Stimulated activated naive CD8-positive, alpha-beta T cell treated with anti-CD3 and anti-CD28 coated beads, Interleukin-15, Interleukin-2, amounts not matched to agents 100 U/mL and 50 U/mL, for 24 hours (primary cell): ENCODE measurements at regions not wholly inside any gene's neighbourhood (a gene's known extent, or its start where the extent isn't known, plus 50 kb on each side); places are given as distances from the start of the nearest gene placed in this dataset.

Experiments
- ATAC-seq: fragments of 150-1000 bp; cut with Tn5 transposase; one replicate; pipeline ENCODE4 v1.10.0; 2021
- DNase-seq: peaks from one replicate; pipeline ENCODE4 v3.0.0; 2021

DNA sequence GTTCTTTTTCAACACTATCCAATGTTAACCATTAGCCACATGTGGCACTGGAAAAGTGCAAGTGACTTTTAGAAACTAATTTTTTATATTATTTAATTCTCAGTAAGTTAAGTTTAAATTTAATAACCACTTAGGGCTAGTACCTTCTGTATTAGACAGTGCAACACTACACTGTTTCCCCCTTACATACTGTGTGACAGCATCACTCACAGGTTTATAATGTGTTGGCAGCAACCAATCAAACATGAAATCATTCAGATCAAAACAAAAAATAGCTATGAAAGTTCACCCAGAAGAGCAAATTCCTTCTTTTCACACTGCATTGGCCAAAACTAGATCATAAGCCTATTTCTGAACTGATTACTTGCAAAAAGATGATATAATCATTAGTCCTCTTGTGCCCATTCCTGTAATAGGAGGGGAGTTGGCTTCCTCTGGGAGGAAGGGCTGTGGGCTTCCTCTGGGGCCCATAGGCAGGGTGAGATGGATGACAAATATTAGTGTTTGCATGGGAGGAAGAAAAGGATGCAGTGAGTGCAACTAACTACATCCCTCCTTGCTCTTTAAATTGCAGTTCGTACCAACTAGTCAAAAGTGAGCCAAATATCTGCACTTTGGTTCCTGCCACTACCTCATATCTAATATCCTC is 708.1 kb upstream of the RGMB start:
- DNase-seq (no peak), ATAC-seq (no peak)

DNA sequence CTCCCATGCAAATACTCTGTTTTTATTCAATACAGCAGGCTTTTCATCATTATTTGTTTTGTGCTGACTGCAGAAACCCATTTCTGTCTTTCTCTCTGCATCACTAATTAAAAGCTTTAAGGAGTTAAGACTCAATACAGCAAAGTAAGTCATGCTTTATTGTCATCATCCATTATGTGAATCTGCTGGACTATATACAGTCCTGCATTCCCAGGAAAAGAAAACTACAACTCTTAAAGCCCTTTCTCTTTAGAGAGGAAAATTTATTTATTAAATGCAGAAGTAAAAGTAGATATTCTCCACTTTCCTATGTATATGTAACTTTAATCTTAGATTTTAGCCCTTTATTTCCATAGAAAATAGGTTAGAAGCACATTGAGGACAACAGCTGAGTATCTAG is 706.6 kb upstream of the RGMB start:
- no peak for ATAC-seq

DNA sequence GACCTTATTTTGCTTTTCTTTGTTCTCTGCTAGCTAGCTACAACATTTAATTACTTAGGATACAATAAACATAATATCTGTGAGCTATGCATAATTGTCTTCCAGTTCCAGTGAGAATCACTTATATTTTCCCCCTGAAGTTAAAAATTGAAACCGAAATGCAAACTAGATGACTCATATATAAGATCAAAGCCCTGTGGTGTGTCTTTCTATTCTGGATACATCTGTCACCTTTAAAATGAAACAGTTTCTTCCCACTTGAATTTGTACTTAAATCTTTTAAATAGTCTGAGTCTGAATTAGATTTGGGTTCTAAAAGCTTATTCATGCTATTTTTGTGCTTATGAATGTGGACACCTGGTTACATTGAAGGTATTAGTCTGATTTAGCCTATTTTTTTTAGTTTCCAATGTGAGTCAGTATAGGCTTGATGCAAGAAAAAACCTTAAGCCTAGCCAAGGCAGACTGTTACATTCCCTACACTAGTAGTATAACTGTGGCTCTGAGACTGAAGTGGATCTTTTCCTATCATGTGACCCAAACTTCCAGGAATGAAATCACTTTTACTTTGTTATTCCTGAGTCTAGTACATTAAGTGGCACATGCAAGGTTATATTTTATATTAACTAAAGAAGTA is 703.5 kb upstream of the RGMB start:
- ATAC-seq = peak; percentile 55

More for the DNA sequence above, 706.6 kb upstream of the RGMB start:
- DNase-seq = no peak

GRCh38 chr5:98072921-98073320 is 700.5 kb upstream of the RGMB start:
- DNase-seq (no peak), ATAC-seq (no peak)

More for the DNA sequence above, 703.5 kb upstream of the RGMB start:
- DNase-seq = no peak

DNA sequence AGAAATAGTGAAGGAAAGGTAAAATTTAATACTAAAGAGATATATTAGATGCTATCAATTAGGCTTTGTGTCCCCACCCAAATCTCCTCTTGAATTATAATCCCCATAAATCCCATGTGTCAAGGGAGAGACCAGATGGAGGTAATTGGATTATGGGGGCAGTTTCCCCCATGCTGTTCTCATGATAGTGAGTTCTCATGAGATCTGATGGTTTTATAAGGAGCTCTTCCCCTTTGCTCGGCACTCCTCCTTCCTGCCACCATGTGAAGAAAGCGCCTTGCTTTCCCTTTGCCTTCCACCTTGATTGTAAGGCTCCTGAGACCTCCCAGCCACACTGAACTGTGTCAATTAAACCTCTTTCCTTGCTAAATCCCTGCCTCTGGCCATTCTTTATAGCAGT is 697.0 kb upstream of the RGMB start:
- ATAC-seq (no peak), DNase-seq (no peak)

DNA sequence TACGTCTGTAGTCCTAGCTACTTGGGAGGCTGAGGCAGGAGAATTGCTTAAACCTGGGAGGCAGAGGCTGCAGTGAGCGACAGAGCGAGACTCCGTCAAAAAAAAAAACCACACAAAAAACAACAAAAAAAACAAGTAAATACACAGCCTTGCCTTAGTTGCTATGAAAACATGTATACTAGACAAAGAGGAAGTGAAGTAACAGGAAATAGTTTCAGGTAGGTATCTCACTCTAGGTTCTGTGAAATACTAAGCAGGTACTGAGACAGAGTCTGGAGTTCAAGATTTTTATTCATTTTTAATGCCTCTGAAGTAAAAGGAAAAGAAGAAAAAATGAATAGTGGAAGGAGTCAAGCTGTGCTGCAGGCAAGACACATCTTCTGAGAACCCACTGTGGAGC is 687.9 kb upstream of the RGMB start:
- DNase-seq (no peak), ATAC-seq (no peak)

DNA sequence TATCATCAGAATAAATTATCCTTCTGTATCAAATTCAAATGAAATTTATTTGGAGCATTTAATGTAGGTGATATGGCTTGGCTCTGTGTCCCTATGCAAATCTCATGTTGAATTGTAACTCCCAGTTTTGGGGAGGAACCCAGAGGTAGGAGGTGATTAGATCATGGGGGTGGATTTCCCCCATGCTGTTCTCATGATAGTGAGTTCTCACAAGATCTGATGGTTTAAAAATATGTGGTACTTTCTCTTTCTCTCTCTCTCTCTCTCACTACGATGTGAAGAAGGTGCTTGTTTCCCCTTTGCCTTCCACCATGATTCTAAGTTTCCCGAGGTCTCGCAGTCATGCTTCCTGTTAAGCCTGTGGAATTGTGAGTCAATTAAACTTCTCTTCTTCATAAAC is 678.4 kb upstream of the RGMB start:
- ATAC-seq = no peak
- no peak for DNase-seq

- no peak for DNase-seq
- no peak for ATAC-seq
These were observed 677.3 kb upstream of the RGMB start for GRCh38 chr5:98096155-98096554.

DNA sequence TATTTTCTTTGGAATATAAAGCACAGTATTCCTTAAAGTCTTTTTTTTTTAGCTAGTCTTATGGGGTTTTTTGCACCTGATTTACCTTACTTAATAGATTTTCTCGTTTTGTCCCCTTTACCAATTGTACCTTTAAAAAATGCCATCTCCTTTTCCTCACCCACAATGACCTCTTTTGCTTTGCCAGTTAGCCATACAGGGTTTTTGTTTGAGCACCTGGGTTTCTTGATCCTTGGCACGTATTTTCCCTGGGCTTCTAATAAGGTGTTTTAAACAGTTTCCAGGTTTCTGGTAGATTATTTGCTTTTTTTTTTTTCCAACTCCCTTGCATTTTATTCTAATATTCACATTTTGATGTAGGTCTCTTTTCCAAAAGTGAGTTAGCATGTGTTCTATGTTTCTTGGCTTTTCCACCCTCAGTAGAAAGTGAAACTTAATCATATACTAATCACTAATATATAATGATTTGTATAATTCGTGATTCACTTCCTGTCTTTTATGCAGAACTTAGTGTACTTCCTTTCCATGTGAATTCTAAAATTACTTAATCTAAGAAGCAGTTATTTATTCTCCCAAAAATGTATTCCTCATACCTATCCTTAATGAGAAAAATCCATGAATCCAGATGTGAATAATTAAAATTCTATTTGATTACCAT is 673.9 kb upstream of the RGMB start:
- ATAC-seq (no peak), DNase-seq (no peak)

GRCh38 chr5:98101131-98101530 is 672.3 kb upstream of the RGMB start:
- DNase-seq (no peak), ATAC-seq (no peak)

- no peak for DNase-seq
- ATAC-seq = no peak
These were observed 670.5 kb upstream of the RGMB start for GRCh38 chr5:98102936-98103335.

GRCh38 chr5:98103807-98104206 is 669.7 kb upstream of the RGMB start:
- ATAC-seq = no peak
- DNase-seq = no peak

DNA sequence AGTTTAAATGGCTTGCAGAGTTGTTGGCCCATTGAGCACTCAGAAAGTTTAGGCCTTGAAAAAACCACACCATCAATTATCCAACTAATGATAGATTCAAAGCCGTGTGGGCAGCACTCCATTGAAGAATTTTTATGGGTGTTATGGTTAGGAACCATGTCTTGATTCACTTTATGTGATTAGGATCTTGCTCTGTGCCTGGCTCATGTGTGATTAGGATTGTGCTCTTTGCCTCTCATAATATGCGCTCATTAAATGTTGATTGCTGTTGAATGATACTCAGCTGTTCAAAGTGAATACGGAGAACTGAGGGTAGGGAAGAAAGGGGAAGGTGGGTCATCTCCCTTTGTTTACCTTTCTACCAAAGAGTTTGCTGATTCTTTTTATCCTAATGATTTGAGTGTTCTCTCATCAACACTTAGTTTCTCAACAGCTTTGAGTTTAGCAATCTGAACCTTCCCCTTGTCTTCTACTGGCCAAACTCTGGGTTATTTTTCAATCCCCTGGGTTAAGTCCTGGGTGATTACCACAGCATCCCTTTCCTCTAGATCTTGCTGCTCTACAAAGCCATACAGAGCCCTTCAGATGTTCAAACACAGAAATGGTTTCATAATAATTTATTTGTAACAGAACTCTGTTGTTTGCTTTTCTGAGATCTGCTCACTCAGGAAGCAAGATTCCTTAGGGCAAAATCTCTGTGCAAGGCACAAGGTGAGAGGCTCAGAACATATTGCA is 668.8 kb upstream of the RGMB start:
- ATAC-seq (no peak), DNase-seq (no peak)

DNA sequence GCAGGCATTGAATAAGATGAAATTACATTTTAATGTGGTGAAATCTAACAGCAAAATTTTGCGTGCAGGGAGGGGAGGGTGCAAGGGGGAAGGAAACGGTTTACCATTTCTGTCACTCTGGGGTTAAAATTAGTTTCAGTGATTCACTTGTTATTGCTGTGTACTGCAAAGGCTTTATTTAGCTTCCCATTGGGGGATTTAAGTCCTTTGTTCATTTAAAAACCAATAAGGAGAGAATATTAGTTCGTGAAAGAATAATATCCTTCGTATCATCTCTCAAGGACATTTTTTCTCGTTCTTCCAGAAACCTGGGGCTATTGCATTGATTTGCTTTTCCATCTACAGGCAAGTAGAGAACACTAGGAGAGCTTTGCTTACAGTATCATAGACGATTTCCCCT is 667.8 kb upstream of the RGMB start:
- DNase-seq (no peak), ATAC-seq (no peak)

- ATAC-seq = no peak
- no peak for DNase-seq
These were observed 667.1 kb upstream of the RGMB start for GRCh38 chr5:98106116-98107031.

DNA sequence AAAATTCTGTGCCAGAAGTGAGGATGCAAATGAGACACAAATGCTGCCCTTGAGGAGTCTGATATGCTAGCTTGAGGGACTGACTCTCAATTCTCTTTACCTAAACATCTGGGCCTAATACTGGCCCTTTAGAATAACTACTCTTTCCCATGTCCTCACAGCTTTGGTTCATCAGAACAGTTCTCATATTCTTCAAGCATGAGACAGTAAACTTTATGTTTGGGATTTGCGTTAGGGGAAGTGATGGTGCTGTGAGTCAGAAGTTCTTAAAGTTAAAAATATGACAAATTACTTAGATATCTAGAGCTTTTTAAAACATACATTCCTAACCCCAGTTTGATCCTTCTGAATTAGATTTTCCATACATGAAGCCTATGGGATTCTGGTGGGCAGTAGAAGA is 665.0 kb upstream of the RGMB start:
- DNase-seq (no peak), ATAC-seq (no peak)

- DNase-seq (no peak), ATAC-seq (no peak)
These were observed 663.9 kb upstream of the RGMB start for GRCh38 chr5:98109561-98110006.

DNA sequence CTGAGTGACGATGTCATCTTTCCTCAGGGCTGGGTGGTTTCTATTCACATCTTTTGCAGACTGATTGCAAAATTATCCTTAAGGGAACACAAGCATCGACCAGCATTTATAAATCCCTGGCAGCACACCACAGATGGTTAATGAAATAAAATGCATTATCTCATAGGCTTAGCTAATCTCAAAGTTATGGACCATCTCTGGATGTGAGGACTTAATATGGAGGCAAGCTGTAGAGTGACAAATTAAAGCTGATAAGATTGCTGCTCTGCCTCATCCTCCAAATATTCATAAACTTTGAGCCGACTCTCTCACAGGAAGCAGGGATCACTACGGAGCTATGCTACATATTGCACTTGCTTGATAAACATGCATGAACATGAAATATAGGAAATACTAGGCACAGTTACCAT is 663.2 kb upstream of the RGMB start:
- ATAC-seq (no peak), DNase-seq (no peak)

DNA sequence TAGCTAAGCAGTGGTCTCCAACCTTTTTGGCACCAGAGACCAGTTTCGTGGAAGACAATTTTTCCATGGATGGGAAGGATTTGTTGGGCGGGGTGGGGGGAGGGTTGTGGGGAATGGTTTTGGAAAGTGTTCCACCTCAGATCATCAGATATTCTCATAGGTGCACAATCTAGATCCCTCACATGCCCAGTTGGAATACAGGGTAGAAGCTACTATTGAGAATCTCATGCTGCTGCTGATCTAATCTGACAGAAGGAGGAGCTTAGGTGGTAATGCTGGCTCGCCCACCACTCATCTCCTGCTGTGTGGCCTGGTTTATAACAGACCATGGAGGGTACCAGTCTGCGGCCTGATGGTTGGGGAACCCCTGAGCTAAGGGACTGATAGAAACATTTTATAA is 662.7 kb upstream of the RGMB start:
- ATAC-seq (no peak), DNase-seq (no peak)

- no peak for ATAC-seq
These were observed 661.8 kb upstream of the RGMB start for GRCh38 chr5:98111686-98112085.

DNA sequence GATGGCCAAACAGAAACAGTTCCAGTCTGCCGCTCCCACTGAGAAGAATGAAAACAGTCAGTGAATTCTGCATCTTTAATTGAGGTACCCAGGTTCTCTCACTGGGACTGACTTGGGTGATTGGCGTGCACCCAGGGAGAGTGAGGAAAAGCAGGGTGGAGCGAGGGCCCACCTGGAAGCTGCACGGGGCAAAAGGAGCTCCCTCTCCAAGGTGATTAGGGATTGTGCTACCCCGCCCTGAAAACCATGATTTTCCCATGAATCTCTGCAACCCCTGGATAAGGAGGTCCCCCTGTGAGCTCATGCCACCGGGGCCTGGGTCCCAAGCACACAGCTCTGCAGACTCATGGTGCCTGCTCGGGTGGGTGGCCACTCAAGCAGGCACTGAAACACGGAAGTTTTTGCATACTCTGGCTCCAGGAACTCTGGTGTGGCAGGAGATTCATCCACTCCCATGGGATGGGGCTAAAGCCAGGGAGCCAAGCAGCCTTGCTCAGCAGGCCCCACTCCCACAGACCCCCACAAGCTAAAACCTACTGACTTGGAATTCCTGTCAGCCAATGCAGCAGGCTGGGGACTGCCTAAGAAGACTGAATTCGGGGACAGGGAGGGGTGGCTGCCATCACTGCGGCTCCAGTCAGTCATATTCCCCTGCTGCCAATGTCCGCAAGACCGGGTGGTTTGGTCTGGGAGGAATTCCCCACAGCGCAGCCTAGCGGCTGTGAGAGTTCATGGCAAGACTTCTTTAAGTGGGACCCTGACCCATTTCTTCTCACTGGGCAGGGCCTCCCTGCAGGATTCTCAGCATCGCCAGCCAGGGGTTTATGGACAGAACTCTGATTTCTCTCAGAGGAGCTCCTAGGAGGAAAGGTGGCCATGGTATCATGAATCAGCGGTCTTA is 652.2 kb upstream of the RGMB start:
- no peak for ATAC-seq

More at GRCh38 chr5:98111686-98112085, 661.8 kb upstream of the RGMB start:
- DNase-seq = no peak

More for the DNA sequence above, 652.2 kb upstream of the RGMB start:
- DNase-seq = no peak
